Right lobe of liver (tissue), 6 donors: ENCODE measurements at regions not wholly inside any gene's neighbourhood (a gene's known extent, or its start where the extent isn't known, plus 50 kb on each side); places are given as distances from the start of the nearest gene placed in this dataset.

Source experiments
- ATAC-seq, 4 donors: fragments of 200-7000 bp; cut with Tn5 transposase; one replicate each; pipeline ENCODE4 v1.9.1; 2020; ENCODE audit warnings: mild to moderate bottlenecking in 4 of 4, moderate library complexity in 4 of 4
- DNase-seq, 3 donors: peaks; one replicate each; pipeline ENCODE4 v3.0.0-alpha.2; 2020
- H3K27ac ChIP-seq, 3 donors: fragments of 200-600 bp; one replicate each; pipeline ENCODE4 v1.8.0; 2022
- H3K27me3 ChIP-seq, 2 donors: fragments of 200-600 bp; one replicate each; pipeline ENCODE4 v1.8.0; 2022
- H3K36me3 ChIP-seq, 4 donors: fragments of 200-600 bp; sonication (generic) in 1 of 4; one replicate each; pipeline versions ENCODE4 v1.5.1 to v1.8.0; 2017 to 2022; ENCODE audit warnings: control low read depth in 1 of 4
- H3K4me1 ChIP-seq, 4 donors: fragments of 200-600 bp; sonication (generic) in 1 of 4; one replicate each; pipeline versions ENCODE4 v1.5.1 to v1.8.0; 2017 to 2022; ENCODE audit warnings: control low read depth in 1 of 4
- H3K4me3 ChIP-seq, 3 donors: fragments of 200-600 bp; one replicate each; pipeline ENCODE4 v1.8.0; 2022
- H3K9me3 ChIP-seq, 4 donors: fragments of 200-600 bp; sonication (generic) in 1 of 4; one replicate each; pipeline versions ENCODE4 v1.5.1 to v1.8.0; 2017 to 2022; ENCODE audit warnings: control low read depth in 1 of 4
- CTCF ChIP-seq, 4 donors: fragments of 200-600 bp in 3 of 4; fragments of 450-650 bp in 1 of 4; IDR thresholded peaks; one replicate each; pipeline versions ENCODE4 v1.5.1 to v1.8.0; 2016 to 2022; ENCODE audit warnings: antibody characterized with exemption in 4 of 4, mild to moderate bottlenecking in 2 of 4
- POLR2A ChIP-seq: fragments of 450-650 bp; IDR thresholded peaks from one replicate; pipeline ENCODE4 v1.6.1; 2017; ENCODE audit warnings: antibody characterized with exemption, mild to moderate bottlenecking
- WGBS: methylation state at CpG from one replicate; pipeline ENCODE4 v1.1.6; 2018; ENCODE audit warnings: low coverage, low lambda C conversion rate; ENCODE audit not compliant: insufficient coverage; ENCODE audit errors: missing lambda C conversion rate; 5-methylcytosine and 5-hydroxymethylcytosine counted together
- intact Hi-C, 2 donors: fragments of 100-400 bp; cut with DNase I; formaldehyde crosslinking; loops; one replicate each; pipeline versions ENCODE4 v1.11.2 to v1.14.1; 2022
- donor health status: DM: no; HTN: yes; CAD: no.
- donor health status: DM: no; HTN: no; CAD: no.
- donor health status: DM: no; HTN: no; CAD: no.
- donor health status: DM: no; HTN: yes; CAD: no.
- donor health status: DM: no; HTN: yes; CAD: no.

- TF ChIP-seq CTCF (IDR thresholded peaks at IDR 0.05) (no peak), POLR2A (no peak)
- H3K4me1 ChIP-seq, result no peaks in the 10 kb centered on the region
- 34% methylated on average over 3 of the region's 3 CpGs for WGBS
- no peak for DNase-seq
- H3K9me3 ChIP-seq, result no peaks in the 10 kb centered on the region
- intact Hi-C loops, result no loop called here
- no peak overlapping the region for H3K27ac ChIP-seq
- peak in 2 of 4 donors; percentile 18 to 49 for ATAC-seq
- no peak overlapping the region for H3K4me3 ChIP-seq
- H3K27me3 ChIP-seq, result no peaks in the 10 kb centered on the region
- H3K36me3 ChIP-seq, result no peaks in the 10 kb centered on the region
Observed at GRCh38 chr5:16392718-16393117, 72.9 kb downstream of the ZNF622 start.

- no peak for DNase-seq
- intact Hi-C loops, result no loop called here
- no peak overlapping the region for H3K4me3 ChIP-seq
- H3K27ac ChIP-seq, result no peak overlapping the region
- H3K9me3 ChIP-seq, result no peaks in the 10 kb centered on the region
- TF ChIP-seq CTCF (IDR thresholded peaks at IDR 0.05) (no peak), POLR2A (no peak)
- H3K36me3 ChIP-seq, result no peaks in the 10 kb centered on the region
- H3K27me3 ChIP-seq, result no peaks in the 10 kb centered on the region
- ATAC-seq, result no peak
- no peaks in the 10 kb centered on the region for H3K4me1 ChIP-seq
- WGBS, result 56% methylated on average over 8 of the region's 8 CpGs
Observed at GRCh38 chr5:16391858-16392649, 73.5 kb downstream of the ZNF622 start.

GRCh38 chr5:16390825-16391224 is 74.8 kb downstream of the ZNF622 start:
- no peaks in the 10 kb centered on the region for H3K4me1 ChIP-seq
- 56% methylated on average over 1 of the region's 1 CpG for WGBS
- intact Hi-C loops, result no loop called here
- H3K9me3 ChIP-seq, result no peaks in the 10 kb centered on the region
- no peaks in the 10 kb centered on the region for H3K36me3 ChIP-seq
- no peak overlapping the region for H3K27ac ChIP-seq
- ATAC-seq (no peak), DNase-seq (no peak)
- TF ChIP-seq CTCF (IDR thresholded peaks at IDR 0.05), result no peak
- H3K4me3 ChIP-seq, result no peak overlapping the region
- H3K27me3 ChIP-seq, result no peaks in the 10 kb centered on the region

GRCh38 chr5:16385516-16386090 is 80.0 kb downstream of the ZNF622 start:
- no peaks in the 10 kb centered on the region for H3K27me3 ChIP-seq
- H3K4me3 ChIP-seq, result no peak overlapping the region
- DNase-seq, result no peak
- no peaks in the 10 kb centered on the region for H3K9me3 ChIP-seq
- WGBS, result 26% methylated on average over 3 of the region's 3 CpGs
- no peak for ATAC-seq
- intact Hi-C loops, result no loop called here
- no peak overlapping the region for H3K27ac ChIP-seq
- no peaks in the 10 kb centered on the region for H3K4me1 ChIP-seq
- H3K36me3 ChIP-seq, result no peaks in the 10 kb centered on the region
- TF ChIP-seq CTCF (IDR thresholded peaks at IDR 0.05) (no peak), POLR2A (no peak)
